ENCODE measurements at regions not wholly inside any gene's neighbourhood (a gene's known extent, or its start where the extent isn't known, plus 50 kb on each side); places are given as distances from the start of the nearest gene placed in this dataset.
A peak's percentile ranks its signal among the peaks of the same experiment; 100 is the strongest.

DNA sequence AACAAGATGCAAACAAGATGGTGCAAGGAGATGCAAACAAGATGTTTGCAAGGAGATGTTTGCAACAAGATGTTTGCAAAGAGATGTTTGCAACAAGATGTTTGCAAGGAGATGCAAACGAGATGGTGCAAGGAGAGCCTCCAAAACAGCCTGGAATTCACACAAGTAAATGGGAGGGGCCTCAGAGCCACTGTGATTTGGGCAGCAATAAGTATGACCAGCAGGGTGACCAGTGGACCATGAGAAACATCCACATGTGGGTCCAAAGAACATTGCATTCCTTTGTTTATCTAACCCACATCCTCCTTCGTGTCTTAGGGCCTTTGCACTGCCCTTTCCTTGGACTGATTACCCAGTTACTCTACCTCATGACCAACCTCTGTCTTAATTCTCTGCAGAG lies 162.9 kb downstream of the PLPP3 start (continued):
- TF ChIP-seq, protein P1, sequence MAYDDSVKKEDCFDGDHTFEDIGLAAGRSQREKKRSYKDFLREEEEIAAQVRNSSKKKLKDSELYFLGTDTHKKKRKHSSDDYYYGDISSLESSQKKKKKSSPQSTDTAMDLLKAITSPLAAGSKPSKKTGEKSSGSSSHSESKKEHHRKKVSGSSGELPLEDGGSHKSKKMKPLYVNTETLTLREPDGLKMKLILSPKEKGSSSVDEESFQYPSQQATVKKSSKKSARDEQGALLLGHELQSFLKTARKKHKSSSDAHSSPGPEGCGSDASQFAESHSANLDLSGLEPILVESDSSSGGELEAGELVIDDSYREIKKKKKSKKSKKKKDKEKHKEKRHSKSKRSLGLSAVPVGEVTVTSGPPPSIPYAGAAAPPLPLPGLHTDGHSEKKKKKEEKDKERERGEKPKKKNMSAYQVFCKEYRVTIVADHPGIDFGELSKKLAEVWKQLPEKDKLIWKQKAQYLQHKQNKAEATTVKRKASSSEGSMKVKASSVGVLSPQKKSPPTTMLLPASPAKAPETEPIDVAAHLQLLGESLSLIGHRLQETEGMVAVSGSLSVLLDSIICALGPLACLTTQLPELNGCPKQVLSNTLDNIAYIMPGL (CRISPR knock-in tag; IDR thresholded peaks at IDR 0.05; ENCODE audit: borderline replicate concordance in 1 of 2, low read depth in 1 of 2) = peak in 1 of 2 experiments; percentile 32; a peak in 1 of 4 replicates
- TF ChIP-seq TSC22D2 (CRISPR knock-in tag; IDR thresholded peaks at IDR 0.05; ENCODE audit: borderline replicate concordance) (no peak), NR2F6 (IDR thresholded peaks at IDR 0.05) (0 out of 2 replicates have a peak, but pooled peaks have one; percentile 17), NR2F6 (CRISPR knock-in tag; IDR thresholded peaks at IDR 0.05) (0 out of 2 replicates have a peak, but pooled peaks have one; percentile 45), ZNF580 (CRISPR knock-in tag; IDR thresholded peaks at IDR 0.05; ENCODE audit: borderline replicate concordance, low read depth) (0 out of 2 replicates have a peak, but pooled peaks have one; percentile 27), AFF4 (CRISPR knock-in tag; IDR thresholded peaks at IDR 0.05) (no peak), ZC3H4 (CRISPR knock-in tag; IDR thresholded peaks at IDR 0.05; ENCODE audit: borderline replicate concordance) (no peak), SCMH1 (CRISPR knock-in tag; IDR thresholded peaks at IDR 0.05; ENCODE audit: borderline replicate concordance) (no peak), HDAC2 (CRISPR knock-in tag; IDR thresholded peaks at IDR 0.05) (peak; percentile 37; the same call in 1 of the 2 replicates), ZBTB10 (CRISPR knock-in tag; IDR thresholded peaks at IDR 0.05; ENCODE audit: borderline replicate concordance) (no peak), ZMAT3 (CRISPR knock-in tag; conservative IDR thresholded peaks at IDR 0.05) (no peak), HOXA3 (CRISPR knock-in tag; IDR thresholded peaks at IDR 0.05) (0 out of 2 replicates have a peak, but pooled peaks have one; percentile 40), TEAD2 (CRISPR knock-in tag; IDR thresholded peaks at IDR 0.05) (no peak)
- TF ChIP-seq, protein P2, sequence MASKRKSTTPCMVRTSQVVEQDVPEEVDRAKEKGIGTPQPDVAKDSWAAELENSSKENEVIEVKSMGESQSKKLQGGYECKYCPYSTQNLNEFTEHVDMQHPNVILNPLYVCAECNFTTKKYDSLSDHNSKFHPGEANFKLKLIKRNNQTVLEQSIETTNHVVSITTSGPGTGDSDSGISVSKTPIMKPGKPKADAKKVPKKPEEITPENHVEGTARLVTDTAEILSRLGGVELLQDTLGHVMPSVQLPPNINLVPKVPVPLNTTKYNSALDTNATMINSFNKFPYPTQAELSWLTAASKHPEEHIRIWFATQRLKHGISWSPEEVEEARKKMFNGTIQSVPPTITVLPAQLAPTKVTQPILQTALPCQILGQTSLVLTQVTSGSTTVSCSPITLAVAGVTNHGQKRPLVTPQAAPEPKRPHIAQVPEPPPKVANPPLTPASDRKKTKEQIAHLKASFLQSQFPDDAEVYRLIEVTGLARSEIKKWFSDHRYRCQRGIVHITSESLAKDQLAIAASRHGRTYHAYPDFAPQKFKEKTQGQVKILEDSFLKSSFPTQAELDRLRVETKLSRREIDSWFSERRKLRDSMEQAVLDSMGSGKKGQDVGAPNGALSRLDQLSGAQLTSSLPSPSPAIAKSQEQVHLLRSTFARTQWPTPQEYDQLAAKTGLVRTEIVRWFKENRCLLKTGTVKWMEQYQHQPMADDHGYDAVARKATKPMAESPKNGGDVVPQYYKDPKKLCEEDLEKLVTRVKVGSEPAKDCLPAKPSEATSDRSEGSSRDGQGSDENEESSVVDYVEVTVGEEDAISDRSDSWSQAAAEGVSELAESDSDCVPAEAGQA (IDR thresholded peaks at IDR 0.05; ENCODE audit: low read depth) = no peak
- TF ChIP-seq, protein P2 (CRISPR knock-in tag; IDR thresholded peaks at IDR 0.05; ENCODE audit: borderline replicate concordance) = no peak
